DOHH2 (cell line): ENCODE measurements at regions not wholly inside any gene's neighbourhood (a gene's known extent, or its start where the extent isn't known, plus 50 kb on each side); places are given as distances from the start of the nearest gene placed in this dataset.

Experiments used
- CTCF ChIP-seq: fragments of 200-600 bp; sonication (generic); IDR thresholded peaks from one replicate; pipeline ENCODE4 v1.5.1; 2014; ENCODE audit warnings: antibody characterized with exemption, mild to moderate bottlenecking, low read depth, low read length; ENCODE audit not compliant: poor library complexity, severe bottlenecking
- EZH2phosphoT487 ChIP-seq: fragments of 200-600 bp; sonication (generic); IDR thresholded peaks from 2 replicates; pipeline ENCODE4 v1.6.1; 2017; ENCODE audit warnings: borderline replicate concordance, mild to moderate bottlenecking, antibody characterized with exemption, low read length, moderate library complexity, mixed read lengths

DNA sequence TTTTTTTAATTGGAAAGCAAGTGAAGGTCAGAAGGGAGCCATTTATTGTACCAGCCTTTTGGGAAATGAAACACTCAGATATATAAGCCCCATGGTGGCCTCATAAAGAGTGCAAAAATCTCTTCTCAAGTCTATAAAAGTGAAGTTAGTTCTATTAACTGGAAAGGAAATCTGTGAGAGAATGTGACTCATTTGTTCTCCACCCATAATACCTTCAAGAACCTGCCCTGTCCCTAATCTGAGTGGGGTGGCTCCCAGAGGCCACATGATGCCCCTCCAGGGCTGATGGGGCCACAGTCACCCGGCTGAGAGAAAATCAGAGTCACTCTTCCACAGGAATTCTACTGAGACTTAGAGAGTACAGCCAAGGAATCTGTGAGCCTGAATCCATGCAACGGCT lies 65.8 kb upstream of the SERP2 start:
- TF ChIP-seq CTCF (no peak), EZH2phosphoT487 (no peak)
